Suprapubic skin (tissue), 3 donors: ENCODE measurements at regions not wholly inside any gene's neighbourhood (a gene's known extent, or its start where the extent isn't known, plus 50 kb on each side); places are given as distances from the start of the nearest gene placed in this dataset.

Source experiments
- CTCF ChIP-seq, 2 donors: fragments of 200-600 bp in 1 of 2; fragments of 450-650 bp in 1 of 2; sonication (generic) in 1 of 2; IDR thresholded peaks; one replicate each; pipeline ENCODE4 v1.5.1; 2016 to 2019; ENCODE audit warnings: antibody characterized with exemption in 2 of 2, mild to moderate bottlenecking in 1 of 2, moderate library complexity in 1 of 2
- POLR2A ChIP-seq, 2 donors: fragments of 450-650 bp; IDR thresholded peaks; one replicate each; pipeline ENCODE4 v1.6.1; 2017; ENCODE audit warnings: antibody characterized with exemption in 2 of 2, mild to moderate bottlenecking in 2 of 2, moderate library complexity in 2 of 2

DNA sequence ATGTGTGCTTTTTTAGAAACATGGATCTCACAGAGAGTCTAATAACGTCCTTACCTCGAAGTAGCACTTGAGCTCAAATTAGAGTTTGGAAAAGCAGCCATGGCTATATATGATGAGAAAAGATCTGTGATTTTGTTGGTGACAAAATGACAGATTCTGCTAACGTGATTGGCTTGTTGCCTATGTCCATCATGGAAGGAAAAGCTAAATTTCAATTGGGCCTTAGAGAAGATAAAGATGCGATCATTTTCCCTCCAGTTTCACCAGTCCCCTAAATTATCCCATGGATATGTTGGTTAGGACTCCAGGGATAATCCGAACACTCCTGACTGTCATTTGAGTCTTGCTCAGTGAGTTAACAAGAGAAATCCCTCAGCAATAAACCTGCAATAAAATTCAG is 175.8 kb downstream of the C16orf95 start:
- TF ChIP-seq CTCF (IDR thresholded peaks at IDR 0.05) (no peak), POLR2A (IDR thresholded peaks at IDR 0.05) (no peak)
